Activated CD8-positive, alpha-beta T cell treated with anti-CD3 and anti-CD28 coated beads, Interleukin-2, amount 10 ng/mL, durations not matched to agents 7 days and 5 days (primary cell): ENCODE measurements at regions not wholly inside any gene's neighbourhood (a gene's known extent, or its start where the extent isn't known, plus 50 kb on each side); places are given as distances from the start of the nearest gene placed in this dataset.

Experiments used
- ATAC-seq: fragments of 150-1000 bp; cut with Tn5 transposase; one replicate; pipeline ENCODE4 v1.10.0; 2021; ENCODE audit warnings: moderate library complexity
- CTCF ChIA-PET: fragments of 350-600 bp; sonication (Branson Sonifier 250); formaldehyde crosslinking; loops from one replicate; lab custom pipeline; 2021; ENCODE audit warnings: antibody characterized with exemption; lab: Charles Lee
- POLR2A ChIA-PET: fragments of 350-600 bp; sonication (Branson Sonifier 250); formaldehyde crosslinking; loops from one replicate; lab custom pipeline; 2021; ENCODE audit warnings: antibody characterized with exemption; lab: Charles Lee
- DNase-seq: peaks from one replicate; pipeline ENCODE4 v3.0.0-alpha.2; 2020
- H3K27ac Mint-ChIP-seq: one replicate; pipeline ENCODE4 v1.8.0; 2021; ENCODE audit warnings: mild to moderate bottlenecking, mixed read lengths
- H3K27me3 Mint-ChIP-seq: one replicate; pipeline ENCODE4 v1.8.0; 2021; ENCODE audit warnings: low read depth, mixed read lengths
- H3K36me3 Mint-ChIP-seq: one replicate; pipeline ENCODE4 v1.8.0; 2021; ENCODE audit warnings: low read depth, mixed read lengths
- H3K4me1 Mint-ChIP-seq: one replicate; pipeline ENCODE4 v1.8.0; 2021; ENCODE audit warnings: low read depth, mixed read lengths
- H3K4me3 Mint-ChIP-seq: one replicate; pipeline ENCODE4 v1.8.0; 2021; ENCODE audit warnings: mild to moderate bottlenecking, mixed read lengths
- H3K9me3 Mint-ChIP-seq: one replicate; pipeline ENCODE4 v1.8.0; 2022; ENCODE audit warnings: mixed read lengths; ENCODE audit not compliant: insufficient read depth

DNA sequence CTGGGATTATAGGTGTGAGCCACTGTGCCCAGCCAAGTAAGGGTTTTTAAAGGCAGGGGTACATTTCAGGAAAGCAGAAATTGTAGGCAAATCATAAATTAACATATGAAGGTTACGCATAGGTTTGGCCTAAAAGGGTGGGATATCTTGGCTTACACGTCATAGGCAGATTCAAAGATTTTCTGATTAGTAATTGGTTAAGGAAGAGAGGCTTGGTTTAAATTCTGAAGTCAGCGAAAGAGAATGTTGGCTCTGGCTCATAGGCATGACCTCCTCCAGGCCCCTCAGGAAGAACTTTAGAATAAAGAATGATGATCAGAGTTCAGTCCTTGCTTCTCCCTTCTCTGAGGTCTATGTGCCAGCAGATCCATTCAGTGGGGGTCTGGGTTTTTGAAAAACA, 124.8 kb upstream of the RBBP6 start:
- ATAC-seq (no peak), DNase-seq (no peak)
- Mint-ChIP-seq H3K9me3 (peaks cover 3% of the 10 kb centered on the region), H3K36me3 (no peaks in the 10 kb centered on the region), H3K4me3 (no peak overlapping the region), H3K27me3 (peaks cover 10% of the 10 kb centered on the region), H3K27ac (no peak overlapping the region), H3K4me1 (no peaks in the 10 kb centered on the region)
- CTCF ChIA-PET = no interaction called here
- POLR2A ChIA-PET = no interaction called here

- no peak overlapping the region for H3K27ac Mint-ChIP-seq
- ATAC-seq (no peak), DNase-seq (no peak)
- H3K4me3 Mint-ChIP-seq = no peak overlapping the region
- ChIA-PET CTCF (no interaction called here), POLR2A (no interaction called here)
- H3K4me1 Mint-ChIP-seq = no peaks in the 10 kb centered on the region
- H3K36me3 Mint-ChIP-seq = no peaks in the 10 kb centered on the region
- peaks cover 3% of the 10 kb centered on the region for H3K9me3 Mint-ChIP-seq
- peaks cover 10% of the 10 kb centered on the region for H3K27me3 Mint-ChIP-seq
Measured at GRCh38 chr16:24418733-24419132, 120.6 kb upstream of the RBBP6 start.

DNA sequence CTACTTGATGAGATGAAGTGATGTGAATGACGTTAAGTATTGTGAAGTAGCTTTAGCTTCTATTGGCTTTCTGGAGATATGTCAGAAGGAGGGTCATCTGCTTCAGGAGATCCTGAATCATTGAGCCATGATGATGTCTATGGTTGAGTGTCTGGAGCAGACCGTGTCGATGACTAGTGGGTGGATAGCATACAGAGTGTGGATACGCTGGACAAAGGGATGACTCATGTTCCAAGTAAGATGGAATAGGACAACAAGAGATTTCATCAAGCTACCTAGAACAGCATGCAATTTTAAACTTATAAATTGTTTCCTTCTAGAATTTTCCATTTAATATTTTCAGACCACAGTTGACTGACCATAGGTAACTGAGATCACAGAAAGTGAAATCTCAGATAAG, 116.1 kb upstream of the RBBP6 start:
- no peak for ATAC-seq
- POLR2A ChIA-PET = no interaction called here

GRCh38 chr16:24424364-24424763, 115.0 kb upstream of the RBBP6 start:
- ATAC-seq (no peak), DNase-seq (no peak)
- no peaks in the 10 kb centered on the region for H3K4me1 Mint-ChIP-seq
- no peaks in the 10 kb centered on the region for H3K36me3 Mint-ChIP-seq
- H3K9me3 Mint-ChIP-seq = no peaks in the 10 kb centered on the region
- H3K27ac Mint-ChIP-seq = no peak overlapping the region
- POLR2A ChIA-PET = no interaction called here
- CTCF ChIA-PET = no interaction called here
- peaks cover 5% of the 10 kb centered on the region for H3K27me3 Mint-ChIP-seq
- H3K4me3 Mint-ChIP-seq = no peak overlapping the region

More for the DNA sequence above, 116.1 kb upstream of the RBBP6 start:
- H3K9me3 Mint-ChIP-seq = no peaks in the 10 kb centered on the region
- no peaks in the 10 kb centered on the region for H3K36me3 Mint-ChIP-seq
- H3K27me3 Mint-ChIP-seq = peaks cover 10% of the 10 kb centered on the region
- H3K4me1 Mint-ChIP-seq = no peaks in the 10 kb centered on the region
- DNase-seq = no peak
- CTCF ChIA-PET = no interaction called here
- no peak overlapping the region for H3K27ac Mint-ChIP-seq
- no peak overlapping the region for H3K4me3 Mint-ChIP-seq

GRCh38 chr16:24427840-24428239, 111.5 kb upstream of the RBBP6 start:
- DNase-seq = no peak
- Mint-ChIP-seq H3K36me3 (no peaks in the 10 kb centered on the region), H3K27me3 (peaks cover 8% of the 10 kb centered on the region), H3K27ac (no peak overlapping the region), H3K4me3 (no peak overlapping the region), H3K9me3 (no peaks in the 10 kb centered on the region), H3K4me1 (no peaks in the 10 kb centered on the region)
- ATAC-seq = no peak
- ChIA-PET CTCF (no interaction called here), POLR2A (no interaction called here)

GRCh38 chr16:24428756-24429155, 110.6 kb upstream of the RBBP6 start:
- Mint-ChIP-seq H3K4me3 (no peak overlapping the region), H3K9me3 (no peaks in the 10 kb centered on the region), H3K27me3 (peaks cover 8% of the 10 kb centered on the region), H3K27ac (no peak overlapping the region), H3K36me3 (no peaks in the 10 kb centered on the region), H3K4me1 (no peaks in the 10 kb centered on the region)
- DNase-seq (no peak), ATAC-seq (no peak)
- POLR2A ChIA-PET = no interaction called here
- CTCF ChIA-PET = no interaction called here

- Mint-ChIP-seq H3K27ac (no peak overlapping the region), H3K27me3 (peaks cover 8% of the 10 kb centered on the region), H3K4me1 (no peaks in the 10 kb centered on the region), H3K4me3 (no peak overlapping the region), H3K9me3 (no peaks in the 10 kb centered on the region), H3K36me3 (no peaks in the 10 kb centered on the region)
- DNase-seq (no peak), ATAC-seq (no peak)
- POLR2A ChIA-PET = no interaction called here
- CTCF ChIA-PET = no interaction called here
Measured at GRCh38 chr16:24430954-24431760, 108.2 kb upstream of the RBBP6 start.

GRCh38 chr16:24433706-24434105, 105.7 kb upstream of the RBBP6 start:
- H3K4me3 Mint-ChIP-seq = no peak overlapping the region
- ChIA-PET CTCF (no interaction called here), POLR2A (no interaction called here)
- no peaks in the 10 kb centered on the region for H3K4me1 Mint-ChIP-seq
- no peak overlapping the region for H3K27ac Mint-ChIP-seq
- no peak for DNase-seq
- H3K9me3 Mint-ChIP-seq = no peaks in the 10 kb centered on the region
- no peak for ATAC-seq
- H3K36me3 Mint-ChIP-seq = no peaks in the 10 kb centered on the region
- peaks cover 3% of the 10 kb centered on the region for H3K27me3 Mint-ChIP-seq

- Mint-ChIP-seq H3K4me1 (no peaks in the 10 kb centered on the region), H3K9me3 (no peaks in the 10 kb centered on the region), H3K27ac (no peak overlapping the region), H3K36me3 (no peaks in the 10 kb centered on the region), H3K4me3 (no peak overlapping the region), H3K27me3 (no peaks in the 10 kb centered on the region)
- DNase-seq (no peak), ATAC-seq (no peak)
- CTCF ChIA-PET = interaction anchor here (0.8 kb wide), 1 partner anchor 34 kb away, joined by 3 read pairs; no protein-coding TSS in a partner anchor
- POLR2A ChIA-PET = no interaction called here
Measured at GRCh38 chr16:24440306-24440705, 99.1 kb upstream of the RBBP6 start.

- H3K4me1 Mint-ChIP-seq = no peaks in the 10 kb centered on the region
- POLR2A ChIA-PET = no interaction called here
- H3K4me3 Mint-ChIP-seq = no peak overlapping the region
- H3K36me3 Mint-ChIP-seq = no peaks in the 10 kb centered on the region
- H3K9me3 Mint-ChIP-seq = no peaks in the 10 kb centered on the region
- H3K27me3 Mint-ChIP-seq = no peaks in the 10 kb centered on the region
- no peak for DNase-seq
- CTCF ChIA-PET = no interaction called here
- ATAC-seq = no peak
- no peak overlapping the region for H3K27ac Mint-ChIP-seq
Measured at GRCh38 chr16:24442631-24443030, 96.7 kb upstream of the RBBP6 start.

DNA sequence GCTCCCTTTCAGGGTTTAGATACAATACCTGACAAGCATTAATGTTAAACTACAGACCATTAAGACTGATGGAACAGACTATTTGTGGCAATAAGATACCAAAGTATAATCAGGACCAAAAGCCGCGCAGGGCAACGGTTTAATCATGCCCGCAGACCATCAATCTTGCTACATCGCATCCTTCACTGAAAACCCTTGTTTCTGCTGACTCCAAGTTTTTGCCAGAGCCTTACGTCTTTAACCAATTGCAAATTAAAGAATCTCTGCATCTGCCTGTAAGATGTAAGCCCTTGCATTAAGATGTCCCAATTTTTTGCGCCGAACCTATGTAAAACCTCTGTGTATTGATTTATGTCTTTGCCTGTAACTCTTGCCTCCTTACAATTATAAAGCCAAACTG, 94.2 kb upstream of the RBBP6 start:
- H3K9me3 Mint-ChIP-seq = no peaks in the 10 kb centered on the region
- ATAC-seq = no peak
- DNase-seq = no peak
- ChIA-PET CTCF (no interaction called here), POLR2A (no interaction called here)
- no peaks in the 10 kb centered on the region for H3K27me3 Mint-ChIP-seq
- no peaks in the 10 kb centered on the region for H3K4me1 Mint-ChIP-seq
- H3K36me3 Mint-ChIP-seq = no peaks in the 10 kb centered on the region
- H3K4me3 Mint-ChIP-seq = no peak overlapping the region
- H3K27ac Mint-ChIP-seq = no peak overlapping the region

DNA sequence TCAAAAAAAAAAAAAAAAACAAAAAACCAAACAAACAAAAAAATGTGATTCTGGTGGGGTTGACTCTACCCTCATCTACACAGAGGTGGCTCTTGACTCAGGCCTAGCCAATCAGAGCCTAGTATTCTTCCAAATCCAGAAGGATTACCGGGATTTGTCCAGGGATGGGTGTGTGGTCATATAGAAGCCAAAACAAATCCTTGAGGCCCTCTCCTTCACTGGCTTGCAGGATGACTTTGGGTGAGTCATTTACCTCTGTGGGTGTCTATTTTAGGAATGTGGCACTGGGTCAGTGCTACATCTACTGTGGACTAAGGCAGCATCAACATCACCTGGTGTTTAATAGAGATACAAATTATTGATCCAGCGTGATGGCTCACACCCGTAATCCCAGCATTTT, 93.2 kb upstream of the RBBP6 start:
- ChIA-PET POLR2A (no interaction called here), CTCF (no interaction called here)
- Mint-ChIP-seq H3K27me3 (no peaks in the 10 kb centered on the region), H3K27ac (no peak overlapping the region), H3K9me3 (no peaks in the 10 kb centered on the region), H3K4me3 (no peak overlapping the region), H3K36me3 (no peaks in the 10 kb centered on the region), H3K4me1 (no peaks in the 10 kb centered on the region)
- no peak for ATAC-seq
- no peak for DNase-seq

DNA sequence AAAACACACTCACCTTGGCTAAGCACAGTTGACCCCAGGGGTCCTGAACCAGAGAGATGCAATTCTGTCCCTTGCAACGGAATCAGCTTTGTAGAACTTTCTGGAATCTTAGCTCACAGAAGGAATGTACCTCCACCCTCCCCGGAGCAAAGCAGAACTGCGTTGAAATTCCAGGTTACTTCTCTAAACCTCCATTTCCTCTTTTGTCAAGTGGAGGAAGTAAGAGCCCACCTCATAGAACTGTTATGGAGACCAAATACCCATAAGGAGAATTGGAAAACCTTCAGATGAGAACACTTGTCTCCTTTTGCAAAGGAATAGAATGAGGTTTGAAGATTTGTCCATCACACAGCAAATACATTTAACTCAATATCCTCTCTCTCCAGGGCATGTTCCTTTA, 86.6 kb upstream of the RBBP6 start:
- H3K9me3 Mint-ChIP-seq = no peaks in the 10 kb centered on the region
- peaks cover 15% of the 10 kb centered on the region for H3K27me3 Mint-ChIP-seq
- ATAC-seq (no peak), DNase-seq (no peak)
- no peak overlapping the region for H3K27ac Mint-ChIP-seq
- CTCF ChIA-PET = no interaction called here
- no peaks in the 10 kb centered on the region for H3K36me3 Mint-ChIP-seq
- H3K4me1 Mint-ChIP-seq = no peaks in the 10 kb centered on the region
- no peak overlapping the region for H3K4me3 Mint-ChIP-seq
- POLR2A ChIA-PET = no interaction called here
